Activated CD4-positive, alpha-beta T cell treated with anti-CD3 and anti-CD28 coated beads for 36 hours (primary cell): ENCODE measurements at regions not wholly inside any gene's neighbourhood (a gene's known extent, or its start where the extent isn't known, plus 50 kb on each side); places are given as distances from the start of the nearest gene placed in this dataset.
A peak's percentile ranks its signal among the peaks of the same experiment; 100 is the strongest.

ENCODE experiments used
- ATAC-seq: fragments of 200-7000 bp; cut with Tn5 transposase; one replicate; pipeline ENCODE4 v1.10.0; 2021; ENCODE audit warnings: mild to moderate bottlenecking, moderate library complexity
- CTCF ChIA-PET: fragments of 350-600 bp; sonication (Branson Sonifier 250); formaldehyde crosslinking; loops from one replicate; lab custom pipeline; 2021; ENCODE audit warnings: antibody characterized with exemption; lab: Charles Lee
- POLR2A ChIA-PET: fragments of 350-600 bp; sonication (Branson Sonifier 250); formaldehyde crosslinking; loops from one replicate; lab custom pipeline; 2021; ENCODE audit warnings: antibody characterized with exemption, inconsistent platforms; lab: Charles Lee
- DNase-seq: peaks from one replicate; pipeline ENCODE4 v3.0.0-alpha.2; 2020
- H3K27ac Mint-ChIP-seq: one replicate; pipeline ENCODE4 v1.8.0; 2021; ENCODE audit warnings: mixed read lengths
- H3K27me3 Mint-ChIP-seq: one replicate; pipeline ENCODE4 v1.8.0; 2021; ENCODE audit warnings: mixed read lengths
- H3K36me3 Mint-ChIP-seq: one replicate; pipeline ENCODE4 v1.8.0; 2021; ENCODE audit warnings: low read depth, mixed read lengths
- H3K4me1 Mint-ChIP-seq: one replicate; pipeline ENCODE4 v1.8.0; 2021; ENCODE audit warnings: mixed read lengths
- H3K4me3 Mint-ChIP-seq: one replicate; pipeline ENCODE4 v1.8.0; 2021; ENCODE audit warnings: mild to moderate bottlenecking, moderate library complexity, mixed read lengths
- H3K9me3 Mint-ChIP-seq: one replicate; pipeline ENCODE4 v1.8.0; 2021; ENCODE audit warnings: low read depth, mixed read lengths
- intact Hi-C, 2 experiments: fragments of 100-400 bp; cut with DNase I in 1 of 2; cut with micrococcal nuclease in 1 of 2; formaldehyde crosslinking; loops; one replicate each; pipeline versions ENCODE4 v1.14.2 to v1.15.1; 2022 to 2024; cut with DNase I, micrococcal nuclease

DNA sequence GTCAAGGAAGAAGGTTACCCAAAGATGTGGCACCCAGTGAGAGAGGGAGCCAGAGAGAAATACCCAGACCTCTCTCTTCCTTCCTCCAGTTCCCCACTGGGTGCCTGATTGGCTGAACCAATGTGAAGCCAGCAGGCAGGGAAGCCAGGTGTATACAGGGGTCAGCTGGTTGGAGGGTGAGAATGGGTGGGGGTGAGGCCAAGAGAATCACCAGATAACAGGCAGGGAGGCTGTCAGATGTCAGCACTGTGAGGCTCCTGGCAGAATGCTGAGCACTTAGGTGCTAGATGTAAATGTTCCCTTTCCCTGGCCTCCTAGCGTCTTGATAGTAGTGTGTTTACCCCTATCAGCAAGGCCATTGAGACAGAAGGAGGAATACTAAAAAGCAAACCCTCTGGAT lies 104.0 kb upstream of the MGAT5 start:
- Mint-ChIP-seq H3K27me3 (no peaks in the 10 kb centered on the region), H3K4me1 (peaks cover 46% of the 10 kb centered on the region), H3K36me3 (peaks cover 16% of the 10 kb centered on the region), H3K9me3 (no peaks in the 10 kb centered on the region), H3K27ac (no peak overlapping the region), H3K4me3 (no peak overlapping the region)
- ChIA-PET CTCF (interaction anchor here (0.8 to 1.7 kb wide), 2 partner anchors 14 to 58 kb away, joined by 4 to 7 read pairs; no protein-coding TSS in a partner anchor), POLR2A (no interaction called here)
- intact Hi-C loops, result no loop called here
- ATAC-seq (no peak), DNase-seq (no peak)

DNA sequence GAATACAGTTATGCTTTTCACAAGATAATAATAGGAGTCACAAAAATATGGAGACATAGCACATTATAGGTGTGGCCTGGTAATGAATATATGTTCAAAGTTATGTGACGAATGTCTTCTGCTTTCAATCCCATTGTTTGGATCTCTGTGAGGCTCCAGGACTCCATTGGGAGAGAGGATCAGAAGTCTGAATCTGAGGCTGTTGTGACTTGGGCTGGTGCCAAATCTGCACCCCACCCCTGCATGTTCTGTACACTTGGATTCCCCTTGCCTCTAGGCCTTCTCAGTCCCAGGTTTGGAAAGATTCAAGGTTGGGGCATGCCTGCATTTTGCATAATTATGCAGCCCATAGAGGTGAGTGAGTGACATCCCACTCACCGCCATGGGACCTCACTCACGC lies 103.1 kb upstream of the MGAT5 start:
- H3K36me3 Mint-ChIP-seq, result peaks cover 12% of the 10 kb centered on the region
- H3K4me1 Mint-ChIP-seq, result peaks cover 45% of the 10 kb centered on the region
- H3K4me3 Mint-ChIP-seq, result no peak overlapping the region
- POLR2A ChIA-PET, result no interaction called here
- DNase-seq, result no peak
- H3K27me3 Mint-ChIP-seq, result no peaks in the 10 kb centered on the region
- no peaks in the 10 kb centered on the region for H3K9me3 Mint-ChIP-seq
- intact Hi-C loops, result no loop called here
- no peak overlapping the region for H3K27ac Mint-ChIP-seq
- ATAC-seq, result no peak
- CTCF ChIA-PET, result no interaction called here

- Mint-ChIP-seq H3K4me3 (no peak overlapping the region), H3K27ac (no peak overlapping the region), H3K4me1 (peaks cover 34% of the 10 kb centered on the region), H3K9me3 (no peaks in the 10 kb centered on the region), H3K36me3 (peaks cover 14% of the 10 kb centered on the region), H3K27me3 (no peaks in the 10 kb centered on the region)
- intact Hi-C loops, result no loop called here
- ATAC-seq (no peak), DNase-seq (no peak)
- POLR2A ChIA-PET, result no interaction called here
- CTCF ChIA-PET, result no interaction called here
These were observed 101.5 kb upstream of the MGAT5 start for GRCh38 chr2:134152045-134153010.

DNA sequence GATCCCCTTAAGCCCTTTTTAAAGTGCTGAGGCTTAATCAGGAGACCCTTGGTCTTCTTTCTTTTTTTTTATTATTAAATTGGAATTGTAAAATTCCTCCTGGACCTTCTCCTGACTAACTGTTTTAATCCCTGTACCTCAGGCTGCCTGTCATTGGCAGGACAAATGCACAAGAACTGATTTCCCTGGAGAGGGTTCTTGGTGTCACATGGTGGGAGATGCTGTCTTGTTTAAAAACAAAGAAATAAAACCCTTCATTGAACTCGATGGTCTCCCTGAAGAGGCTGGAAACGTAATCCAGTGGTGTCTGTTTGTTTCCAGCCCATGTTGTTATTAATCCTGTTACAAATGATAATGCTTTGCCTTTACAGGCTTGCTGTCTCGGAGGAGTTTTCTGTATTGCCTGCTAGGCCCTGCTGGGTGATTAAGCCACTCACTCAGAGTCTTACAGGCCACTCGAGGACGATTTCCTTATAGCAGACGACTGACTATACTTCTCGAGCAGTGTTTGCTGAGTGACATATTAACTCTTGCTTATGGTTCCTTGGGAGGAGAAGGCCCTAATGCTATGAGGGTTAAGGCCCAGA lies 100.5 kb upstream of the MGAT5 start:
- peaks cover 13% of the 10 kb centered on the region for H3K36me3 Mint-ChIP-seq
- ChIA-PET POLR2A (no interaction called here), CTCF (no interaction called here)
- ATAC-seq (no peak), DNase-seq (no peak)
- H3K9me3 Mint-ChIP-seq, result no peaks in the 10 kb centered on the region
- H3K27me3 Mint-ChIP-seq, result no peaks in the 10 kb centered on the region
- H3K4me3 Mint-ChIP-seq, result no peak overlapping the region
- peaks cover 29% of the 10 kb centered on the region for H3K4me1 Mint-ChIP-seq
- intact Hi-C loops, result no loop called here
- H3K27ac Mint-ChIP-seq, result no peak overlapping the region

DNA sequence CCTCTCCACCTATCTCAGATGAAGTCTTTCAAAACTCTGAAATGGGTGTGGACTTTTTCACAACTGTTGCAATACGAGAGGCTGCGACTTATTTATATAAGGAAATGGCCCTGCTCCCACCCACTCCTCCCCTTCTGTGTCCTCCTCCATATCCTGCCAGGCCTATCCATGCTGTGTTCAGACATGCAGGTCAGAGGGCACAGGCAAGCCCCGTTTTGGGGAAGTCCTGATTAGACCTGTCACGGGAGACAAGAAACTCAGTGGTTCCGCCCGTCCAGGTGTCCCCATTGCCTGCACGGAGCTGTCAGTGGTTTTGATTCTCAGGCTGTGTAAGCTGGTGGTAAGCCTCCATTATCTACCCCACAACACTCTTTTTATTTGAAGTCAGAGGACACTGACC lies 99.6 kb upstream of the MGAT5 start:
- H3K9me3 Mint-ChIP-seq, result no peaks in the 10 kb centered on the region
- H3K4me3 Mint-ChIP-seq, result no peak overlapping the region
- CTCF ChIA-PET, result interaction anchor here (2.1 kb wide), 1 partner anchor 13 kb away, joined by 5 read pairs; no protein-coding TSS in a partner anchor
- intact Hi-C loops, result no loop called here
- H3K36me3 Mint-ChIP-seq, result peaks cover 12% of the 10 kb centered on the region
- H3K27ac Mint-ChIP-seq, result no peak overlapping the region
- no peak for ATAC-seq
- H3K27me3 Mint-ChIP-seq, result no peaks in the 10 kb centered on the region
- H3K4me1 Mint-ChIP-seq, result peaks cover 32% of the 10 kb centered on the region
- POLR2A ChIA-PET, result no interaction called here
- no peak for DNase-seq

DNA sequence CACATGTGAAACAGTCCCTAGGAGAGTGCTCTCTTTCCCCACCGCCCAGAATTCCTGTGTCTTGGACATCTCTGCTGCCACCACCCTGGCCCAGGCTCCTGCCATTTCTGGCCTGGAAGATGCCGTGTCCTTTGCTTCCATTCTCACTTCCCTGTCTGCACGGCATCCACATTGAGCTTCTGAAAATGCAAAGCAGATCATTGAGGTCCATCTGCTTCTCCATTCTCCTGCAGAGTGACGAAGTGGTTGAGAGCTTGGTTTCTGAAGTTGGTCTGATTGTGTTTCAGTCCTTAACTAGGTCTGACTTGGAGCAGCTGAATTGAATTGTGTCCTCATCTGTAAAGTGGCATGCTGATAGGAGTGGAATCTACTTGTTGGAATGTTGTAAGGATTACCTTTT lies 98.7 kb upstream of the MGAT5 start:
- H3K27ac Mint-ChIP-seq, result no peak overlapping the region
- no peak for ATAC-seq
- H3K4me1 Mint-ChIP-seq, result peaks cover 32% of the 10 kb centered on the region
- no peak for DNase-seq
- peaks cover 12% of the 10 kb centered on the region for H3K36me3 Mint-ChIP-seq
- no peaks in the 10 kb centered on the region for H3K9me3 Mint-ChIP-seq
- ChIA-PET CTCF (interaction anchor here (0.8 to 2.1 kb wide), 2 partner anchors 11 to 12 kb away, joined by 4 to 5 read pairs; no protein-coding TSS in a partner anchor), POLR2A (no interaction called here)
- no peak overlapping the region for H3K4me3 Mint-ChIP-seq
- H3K27me3 Mint-ChIP-seq, result no peaks in the 10 kb centered on the region
- intact Hi-C loops, result no loop called here

DNA sequence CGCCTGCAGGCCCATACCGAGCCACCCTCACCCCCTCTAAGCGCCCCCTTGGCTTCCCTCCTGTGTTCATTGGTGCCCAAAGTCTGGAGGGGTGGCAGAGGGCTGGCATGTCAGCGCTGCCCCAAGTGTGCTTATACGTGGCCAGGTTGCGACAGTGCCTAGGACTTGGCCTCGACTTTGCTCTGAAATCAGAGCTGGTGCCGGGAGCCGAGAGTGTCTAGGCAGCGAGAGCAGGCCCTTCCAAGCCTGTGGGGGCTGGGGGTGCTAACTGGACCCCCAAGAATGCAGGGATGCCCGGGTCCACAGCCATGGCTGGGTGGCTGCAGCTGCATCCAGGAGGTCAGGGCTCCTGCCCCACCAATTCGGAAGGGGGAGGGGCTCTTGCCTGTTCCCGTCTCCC lies 95.6 kb upstream of the MGAT5 start:
- no peaks in the 10 kb centered on the region for H3K27me3 Mint-ChIP-seq
- peaks cover 2% of the 10 kb centered on the region for H3K36me3 Mint-ChIP-seq
- H3K4me3 Mint-ChIP-seq, result no peak overlapping the region
- CTCF ChIA-PET, result no interaction called here
- ATAC-seq (no peak), DNase-seq (no peak)
- H3K9me3 Mint-ChIP-seq, result no peaks in the 10 kb centered on the region
- H3K27ac Mint-ChIP-seq, result no peak overlapping the region
- intact Hi-C loops, result no loop called here
- H3K4me1 Mint-ChIP-seq, result peaks cover 62% of the 10 kb centered on the region
- POLR2A ChIA-PET, result no interaction called here

GRCh38 chr2:134161170-134161547 lies 92.7 kb upstream of the MGAT5 start:
- ATAC-seq, result no peak
- Mint-ChIP-seq H3K27me3 (no peaks in the 10 kb centered on the region), H3K27ac (peak overlapping the region; percentile 29), H3K36me3 (peaks cover 8% of the 10 kb centered on the region), H3K9me3 (no peaks in the 10 kb centered on the region), H3K4me3 (no peak overlapping the region), H3K4me1 (peaks cover 71% of the 10 kb centered on the region)
- POLR2A ChIA-PET, result no interaction called here
- intact Hi-C loops, result no loop called here
- CTCF ChIA-PET, result interaction anchor here (1.3 kb wide), 1 partner anchor 21 kb away, joined by 4 read pairs; no protein-coding TSS in a partner anchor
- no peak for DNase-seq

DNA sequence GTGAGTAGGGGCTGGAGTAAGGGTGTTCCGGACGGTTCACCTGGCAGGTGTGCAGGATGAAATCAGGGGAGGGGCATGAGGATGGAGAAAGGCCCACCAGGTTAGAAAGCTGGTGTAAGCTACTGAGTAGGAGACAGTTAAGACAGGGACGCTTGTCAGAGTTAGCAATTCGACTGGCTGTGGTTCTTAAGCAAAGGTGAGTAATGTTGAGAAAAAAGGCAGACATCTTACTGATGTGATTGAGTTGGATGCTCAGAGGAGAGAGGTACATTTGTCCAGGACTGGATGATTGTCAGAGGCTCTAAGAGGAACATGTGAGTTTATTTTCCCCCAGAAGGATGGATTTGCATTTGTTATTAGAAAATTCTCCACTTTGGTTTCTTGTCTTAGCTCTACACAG lies 90.5 kb upstream of the MGAT5 start:
- H3K4me3 Mint-ChIP-seq, result no peak overlapping the region
- H3K4me1 Mint-ChIP-seq, result peaks cover 86% of the 10 kb centered on the region
- no peak overlapping the region for H3K27ac Mint-ChIP-seq
- ChIA-PET POLR2A (no interaction called here), CTCF (interaction anchor here (0.6 kb wide), 1 partner anchor 14 kb away, joined by 3 read pairs; no protein-coding TSS in a partner anchor)
- H3K36me3 Mint-ChIP-seq, result peaks cover 9% of the 10 kb centered on the region
- intact Hi-C loops, result no loop called here
- no peaks in the 10 kb centered on the region for H3K27me3 Mint-ChIP-seq
- DNase-seq (no peak), ATAC-seq (peak; percentile 77)
- no peaks in the 10 kb centered on the region for H3K9me3 Mint-ChIP-seq

DNA sequence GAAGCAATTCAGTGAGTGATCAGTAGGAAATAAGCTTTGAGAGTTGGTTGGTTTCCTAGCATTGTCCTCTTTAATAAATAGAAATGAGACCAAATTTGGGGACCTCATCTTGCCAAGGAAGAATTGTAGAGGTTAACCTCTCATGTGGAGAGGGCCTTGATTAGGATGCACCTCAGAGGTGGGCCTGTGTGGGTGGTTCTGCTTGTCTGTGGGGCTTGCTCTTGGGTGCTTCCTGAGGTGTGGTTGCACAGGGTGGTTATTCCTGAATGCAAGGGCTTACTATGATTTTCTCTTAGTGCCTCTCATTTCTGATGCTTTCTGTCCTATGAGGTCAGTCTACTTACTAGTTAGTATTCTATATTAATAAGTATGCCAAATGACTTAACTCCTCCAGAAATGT lies 89.6 kb upstream of the MGAT5 start:
- Mint-ChIP-seq H3K4me1 (peaks cover 89% of the 10 kb centered on the region), H3K9me3 (no peaks in the 10 kb centered on the region), H3K27ac (no peak overlapping the region), H3K27me3 (no peaks in the 10 kb centered on the region), H3K4me3 (no peak overlapping the region), H3K36me3 (peaks cover 9% of the 10 kb centered on the region)
- DNase-seq, result no peak
- intact Hi-C loops, result no loop called here
- ChIA-PET POLR2A (no interaction called here), CTCF (no interaction called here)
- no peak for ATAC-seq

DNA sequence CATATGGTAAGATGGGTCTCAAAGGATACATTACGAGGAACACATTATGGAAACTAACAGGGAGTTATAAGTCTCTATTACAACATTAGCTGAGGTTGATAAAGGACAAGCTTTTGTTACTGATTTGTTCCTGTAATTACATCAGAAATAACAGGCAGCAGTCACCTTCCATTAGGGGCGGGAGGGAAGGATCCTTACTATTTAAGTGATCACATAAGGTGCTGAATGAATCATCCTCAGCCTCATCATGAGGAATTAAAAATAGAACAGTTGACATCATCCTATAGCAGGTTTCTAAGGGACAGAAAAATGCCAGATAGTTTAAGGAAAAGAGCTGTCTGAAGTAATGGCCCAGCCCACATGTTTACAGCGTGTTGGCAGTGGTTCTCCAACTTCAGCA lies 86.9 kb upstream of the MGAT5 start:
- Mint-ChIP-seq H3K27me3 (no peaks in the 10 kb centered on the region), H3K36me3 (peaks cover 12% of the 10 kb centered on the region), H3K27ac (no peak overlapping the region), H3K4me1 (peaks cover 89% of the 10 kb centered on the region), H3K4me3 (no peak overlapping the region), H3K9me3 (no peaks in the 10 kb centered on the region)
- ChIA-PET POLR2A (no interaction called here), CTCF (interaction anchor here (1.3 to 1.5 kb wide), 3 partner anchors 12 to 245 kb away, joined by 3 to 6 read pairs (median 5); no protein-coding TSS in a partner anchor)
- ATAC-seq (no peak), DNase-seq (no peak)
- intact Hi-C loops, result loop anchor here in 1 of 2 experiments (5.0 kb wide), 1 partner anchor 85 kb away; the partner anchor contains the start of gene MGAT5
